ENCODE measurements at regions not wholly inside any gene's neighbourhood (a gene's known extent, or its start where the extent isn't known, plus 50 kb on each side); places are given as distances from the start of the nearest gene placed in this dataset.
A peak's percentile ranks its signal among the peaks of the same experiment; 100 is the strongest.

DNA sequence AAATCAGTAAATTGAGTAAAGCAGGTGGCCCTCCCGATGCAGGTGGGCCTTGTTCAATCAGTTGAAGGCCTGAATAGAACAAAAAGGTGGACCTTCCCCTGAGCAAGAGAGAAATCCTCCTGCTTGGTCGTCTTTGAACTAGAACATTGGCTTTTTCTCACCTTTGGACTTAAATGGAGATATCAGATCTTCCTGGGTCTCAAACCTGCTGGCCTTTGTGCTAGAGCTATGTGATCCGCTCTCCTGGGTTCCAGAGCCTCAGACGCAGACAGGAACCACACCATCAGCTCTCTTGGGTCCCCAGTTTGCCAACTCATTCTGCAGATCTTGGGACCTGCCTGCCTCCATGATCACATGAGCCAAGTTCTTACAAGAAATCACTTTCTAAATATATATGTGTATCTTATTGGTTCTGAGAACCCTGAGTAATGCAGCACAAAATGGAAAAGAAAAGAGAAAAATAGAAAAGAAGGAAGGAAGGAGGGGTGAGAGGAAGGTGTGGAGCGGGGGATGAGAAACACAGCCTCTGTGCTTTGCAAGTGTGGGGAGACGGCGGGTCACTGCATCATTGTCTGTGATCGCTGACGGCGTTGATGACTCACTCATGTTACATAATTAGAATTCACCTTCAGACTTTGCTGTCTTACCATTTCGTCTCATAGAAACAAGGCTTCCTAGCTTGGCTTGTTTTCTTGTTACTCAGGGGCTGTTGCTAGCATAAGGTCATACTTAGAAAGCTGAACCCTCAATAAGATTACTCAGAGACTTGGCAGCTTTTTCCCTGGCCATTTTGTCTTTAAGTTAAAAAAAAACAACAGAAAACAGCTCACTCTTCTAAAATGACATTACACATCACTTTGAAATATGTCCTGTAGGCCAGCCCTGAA lies 85.7 kb upstream of the NEDD9 start:
- H3K4me3 ChIP-seq (replicated peaks; ENCODE audit: low read depth, low read length) = no peak overlapping the region
- DNase-seq (ENCODE audit: extremely low read depth, insufficient read length) = peak; percentile 59
- TF ChIP-seq, protein P1, sequence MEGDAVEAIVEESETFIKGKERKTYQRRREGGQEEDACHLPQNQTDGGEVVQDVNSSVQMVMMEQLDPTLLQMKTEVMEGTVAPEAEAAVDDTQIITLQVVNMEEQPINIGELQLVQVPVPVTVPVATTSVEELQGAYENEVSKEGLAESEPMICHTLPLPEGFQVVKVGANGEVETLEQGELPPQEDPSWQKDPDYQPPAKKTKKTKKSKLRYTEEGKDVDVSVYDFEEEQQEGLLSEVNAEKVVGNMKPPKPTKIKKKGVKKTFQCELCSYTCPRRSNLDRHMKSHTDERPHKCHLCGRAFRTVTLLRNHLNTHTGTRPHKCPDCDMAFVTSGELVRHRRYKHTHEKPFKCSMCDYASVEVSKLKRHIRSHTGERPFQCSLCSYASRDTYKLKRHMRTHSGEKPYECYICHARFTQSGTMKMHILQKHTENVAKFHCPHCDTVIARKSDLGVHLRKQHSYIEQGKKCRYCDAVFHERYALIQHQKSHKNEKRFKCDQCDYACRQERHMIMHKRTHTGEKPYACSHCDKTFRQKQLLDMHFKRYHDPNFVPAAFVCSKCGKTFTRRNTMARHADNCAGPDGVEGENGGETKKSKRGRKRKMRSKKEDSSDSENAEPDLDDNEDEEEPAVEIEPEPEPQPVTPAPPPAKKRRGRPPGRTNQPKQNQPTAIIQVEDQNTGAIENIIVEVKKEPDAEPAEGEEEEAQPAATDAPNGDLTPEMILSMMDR (IDR thresholded peaks at IDR 0.05; ENCODE audit: insufficient read depth, low read length, poor library complexity, severe bottlenecking) = no peak
- no peaks in the 10 kb centered on the region for H3K27me3 ChIP-seq (replicated peaks; ENCODE audit: control insufficient read depth, insufficient read depth, low read length)
- peaks cover 10% of the 10 kb centered on the region for H3K36me3 ChIP-seq (ENCODE audit: control insufficient read depth, insufficient read depth, low read length)

DNA sequence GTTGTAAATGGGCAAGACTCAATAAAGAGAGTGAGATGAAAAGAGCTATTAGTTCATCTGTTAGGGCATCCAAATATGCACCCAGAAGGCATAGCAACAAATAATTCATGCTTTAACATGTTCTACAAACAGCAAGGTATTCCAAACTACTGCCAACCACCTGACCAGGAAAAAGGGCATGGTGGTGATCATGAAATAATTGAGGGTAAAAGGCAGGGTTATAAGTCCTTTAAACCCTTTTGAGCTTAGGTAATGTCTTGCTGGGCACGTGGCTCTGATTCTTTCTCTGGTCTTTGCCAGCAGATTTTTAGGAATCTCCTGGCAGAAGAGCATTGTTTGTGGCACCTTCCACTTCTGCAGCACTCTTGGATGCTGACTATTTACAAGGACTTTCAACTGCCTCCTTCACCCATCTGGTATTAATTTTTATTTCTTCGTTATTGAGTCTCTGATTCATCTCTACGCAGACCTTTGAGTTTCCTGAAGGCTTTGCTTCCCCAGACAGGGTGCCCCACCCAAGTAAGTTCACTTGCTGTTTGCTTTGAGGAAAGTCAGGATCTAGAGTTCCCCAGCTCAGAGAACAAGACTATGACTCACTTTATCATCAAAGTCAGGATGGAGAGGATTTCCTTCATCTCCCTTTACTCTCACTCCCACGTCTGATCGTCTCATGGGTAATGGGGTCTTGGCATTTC lies 83.4 kb upstream of the NEDD9 start:
- H3K27me3 ChIP-seq (replicated peaks; ENCODE audit: control insufficient read depth, insufficient read depth, low read length) = no peaks in the 10 kb centered on the region
- H3K36me3 ChIP-seq (ENCODE audit: control insufficient read depth, insufficient read depth, low read length) = peaks cover 10% of the 10 kb centered on the region
- TF ChIP-seq, protein P1 (IDR thresholded peaks at IDR 0.05; ENCODE audit: insufficient read depth, low read length, poor library complexity, severe bottlenecking) = no peak
- DNase-seq (ENCODE audit: extremely low read depth, insufficient read length) = no peak
- no peak overlapping the region for H3K4me3 ChIP-seq (replicated peaks; ENCODE audit: low read depth, low read length)

DNA sequence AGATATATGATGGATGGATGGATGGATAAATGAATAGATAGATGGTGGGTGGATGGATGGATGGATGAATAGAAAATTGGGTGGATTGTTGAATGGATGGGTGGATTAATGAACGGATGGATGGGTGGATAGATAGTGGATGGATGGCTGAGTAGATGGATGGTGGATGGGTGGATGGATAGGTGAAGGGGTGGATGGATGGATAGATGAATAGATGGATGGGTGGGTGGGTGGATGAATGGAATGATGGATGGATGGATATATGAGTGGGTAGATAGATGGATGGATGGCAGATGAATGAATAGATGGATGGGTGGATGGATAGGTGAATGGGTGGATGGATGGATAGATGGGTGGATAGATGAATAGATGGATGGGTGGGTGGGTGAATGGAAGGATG lies 80.7 kb upstream of the NEDD9 start:
- TF ChIP-seq, protein P1 (IDR thresholded peaks at IDR 0.05; ENCODE audit: insufficient read depth, low read length, poor library complexity, severe bottlenecking) = no peak
- H3K4me3 ChIP-seq (replicated peaks; ENCODE audit: low read depth, low read length) = no peak overlapping the region
- DNase-seq (ENCODE audit: extremely low read depth, insufficient read length) = no peak
- peaks cover 7% of the 10 kb centered on the region for H3K36me3 ChIP-seq (ENCODE audit: control insufficient read depth, insufficient read depth, low read length)
- H3K27me3 ChIP-seq (replicated peaks; ENCODE audit: control insufficient read depth, insufficient read depth, low read length) = no peaks in the 10 kb centered on the region

DNA sequence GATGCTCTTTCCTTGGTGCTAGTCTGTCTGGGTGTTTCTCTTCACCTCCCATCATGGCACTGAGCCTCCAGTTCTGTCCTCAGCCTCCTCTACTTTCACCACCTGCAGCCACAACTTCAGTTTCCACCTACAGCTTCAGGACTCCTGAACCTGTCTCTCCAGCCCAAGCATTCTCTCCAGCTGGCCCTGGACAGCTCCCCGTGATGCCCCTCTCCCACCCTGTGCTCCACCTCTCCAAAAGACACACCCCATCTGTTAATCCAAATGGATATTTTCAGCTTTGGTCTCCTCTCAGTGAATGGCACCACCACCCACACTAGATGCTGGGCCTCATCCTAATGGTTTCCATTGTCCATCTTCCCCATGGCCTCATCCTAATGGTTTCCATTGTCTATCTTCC lies 79.5 kb upstream of the NEDD9 start:
- TF ChIP-seq, protein P1 (IDR thresholded peaks at IDR 0.05; ENCODE audit: insufficient read depth, low read length, poor library complexity, severe bottlenecking) = no peak
- H3K27me3 ChIP-seq (replicated peaks; ENCODE audit: control insufficient read depth, insufficient read depth, low read length) = no peaks in the 10 kb centered on the region
- DNase-seq (ENCODE audit: extremely low read depth, insufficient read length) = no peak
- H3K36me3 ChIP-seq (ENCODE audit: control insufficient read depth, insufficient read depth, low read length) = peaks cover 2% of the 10 kb centered on the region; the same call in 1 of the 2 replicates
- H3K4me3 ChIP-seq (replicated peaks; ENCODE audit: low read depth, low read length) = no peak overlapping the region

DNA sequence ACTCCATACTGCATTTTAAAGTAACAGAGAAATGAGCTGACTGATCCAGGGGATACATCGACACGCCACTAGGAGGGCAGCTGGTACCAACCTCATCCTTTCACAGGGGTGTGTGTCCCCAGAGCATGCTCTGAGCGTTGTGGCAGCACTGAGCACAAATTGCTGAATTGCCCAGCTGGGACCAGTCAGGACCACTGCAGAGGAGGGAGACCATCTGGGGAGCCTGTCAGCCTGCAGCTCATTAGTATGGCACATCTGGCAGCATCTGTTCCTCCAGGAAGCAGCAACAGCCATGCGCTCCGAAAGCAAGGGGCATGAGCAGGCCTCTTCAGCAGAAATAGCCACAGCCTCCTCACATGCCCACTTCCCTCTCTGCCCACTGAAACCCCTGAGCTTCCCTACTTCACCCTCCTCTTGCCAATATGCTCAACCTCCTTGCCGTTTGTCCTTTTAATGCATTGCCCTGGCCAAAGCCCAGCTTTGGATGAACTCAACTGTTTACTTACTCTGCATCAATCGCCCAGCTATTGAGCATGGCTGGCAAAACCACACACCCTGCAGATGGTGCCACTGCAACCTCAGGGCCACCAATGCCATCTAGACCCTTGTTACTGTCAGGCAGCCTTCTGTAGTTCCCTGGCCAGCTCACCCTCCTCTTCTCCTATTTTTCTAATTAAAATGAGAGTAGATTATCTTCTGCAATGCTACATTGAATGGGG lies 77.6 kb upstream of the NEDD9 start:
- TF ChIP-seq, protein P1 (IDR thresholded peaks at IDR 0.05; ENCODE audit: insufficient read depth, low read length, poor library complexity, severe bottlenecking) = no peak
- DNase-seq (ENCODE audit: extremely low read depth, insufficient read length) = no peak
- no peak overlapping the region for H3K4me3 ChIP-seq (replicated peaks; ENCODE audit: low read depth, low read length)
- H3K27me3 ChIP-seq (replicated peaks; ENCODE audit: control insufficient read depth, insufficient read depth, low read length) = no peaks in the 10 kb centered on the region
- H3K36me3 ChIP-seq (ENCODE audit: control insufficient read depth, insufficient read depth, low read length) = peaks cover 2% of the 10 kb centered on the region; the same call in 1 of the 2 replicates
